Spinal cord (tissue), 9 donors: ENCODE measurements at regions not wholly inside any gene's neighbourhood (a gene's known extent, or its start where the extent isn't known, plus 50 kb on each side); places are given as distances from the start of the nearest gene placed in this dataset.

Experiments used
- DNase-seq, 6 donors: peaks; one replicate each; pipeline versions ENCODE4 v3.0.0 to v3.0.0-alpha.2; 2013 to 2015; ENCODE audit warnings: low spot score in 6 of 6, low read depth in 4 of 6
- H3K27ac ChIP-seq: one replicate; pipeline ENCODE4 v1.5.1; 2013; ENCODE audit warnings: low read depth, low read length, control low read depth
- H3K27me3 ChIP-seq: one replicate; pipeline ENCODE4 v1.6.1; 2013; ENCODE audit warnings: low read length; ENCODE audit not compliant: control insufficient read depth, insufficient read depth
- H3K36me3 ChIP-seq: one replicate; pipeline ENCODE4 v1.6.1; 2013; ENCODE audit warnings: low read length; ENCODE audit not compliant: control insufficient read depth, insufficient read depth
- H3K4me1 ChIP-seq: one replicate; pipeline ENCODE4 v1.6.1; 2013; ENCODE audit warnings: low read length; ENCODE audit not compliant: control insufficient read depth, insufficient read depth
- H3K4me3 ChIP-seq: one replicate; pipeline ENCODE4 v1.5.1; 2013; ENCODE audit warnings: low read depth, low read length, control low read depth
- H3K9me3 ChIP-seq: one replicate; pipeline ENCODE4 v1.6.1; 2013; ENCODE audit warnings: low read length; ENCODE audit not compliant: control insufficient read depth, insufficient read depth
- WGBS: methylation state at CpG from one replicate; pipeline ENCODE4 v1.1.5; 2013; ENCODE audit warnings: missing lambda C conversion rate; ENCODE audit not compliant: insufficient coverage; 5-methylcytosine and 5-hydroxymethylcytosine counted together
- donor health status: healthy.

GRCh38 chr16:86085161-86085611 lies 186.2 kb downstream of the IRF8 start:
- Histone ChIP-seq H3K36me3 (no peaks in the 10 kb centered on the region), H3K27ac (no peak overlapping the region), H3K27me3 (peaks cover 2% of the 10 kb centered on the region), H3K4me1 (no peaks in the 10 kb centered on the region), H3K4me3 (no peak overlapping the region), H3K9me3 (no peaks in the 10 kb centered on the region)
- 96% methylated on average over 5 of the region's 12 CpGs for WGBS
- no peak for DNase-seq

- no peaks in the 10 kb centered on the region for H3K36me3 ChIP-seq
- H3K9me3 ChIP-seq = no peaks in the 10 kb centered on the region
- DNase-seq = no peak
- no peak overlapping the region for H3K4me3 ChIP-seq
- H3K27me3 ChIP-seq = peaks cover 2% of the 10 kb centered on the region
- peaks cover 3% of the 10 kb centered on the region for H3K4me1 ChIP-seq
- no peak overlapping the region for H3K27ac ChIP-seq
- WGBS = 88% methylated on average over 5 of the region's 8 CpGs
Measured at GRCh38 chr16:86085795-86086194, 186.8 kb downstream of the IRF8 start.

GRCh38 chr16:86086471-86086870 lies 187.5 kb downstream of the IRF8 start:
- WGBS = 95% methylated on average over 7 of the region's 7 CpGs
- Histone ChIP-seq H3K4me1 (peaks cover 3% of the 10 kb centered on the region), H3K4me3 (no peak overlapping the region), H3K27me3 (peaks cover 2% of the 10 kb centered on the region), H3K9me3 (no peaks in the 10 kb centered on the region), H3K27ac (no peak overlapping the region), H3K36me3 (no peaks in the 10 kb centered on the region)
- DNase-seq = no peak

GRCh38 chr16:86087011-86087895 lies 188.3 kb downstream of the IRF8 start:
- Histone ChIP-seq H3K27ac (no peak overlapping the region), H3K4me1 (peaks cover 3% of the 10 kb centered on the region), H3K9me3 (no peaks in the 10 kb centered on the region), H3K4me3 (no peak overlapping the region), H3K27me3 (peaks cover 2% of the 10 kb centered on the region), H3K36me3 (no peaks in the 10 kb centered on the region)
- no peak for DNase-seq
- 90% methylated on average over 35 of the region's 37 CpGs for WGBS

- no peaks in the 10 kb centered on the region for H3K9me3 ChIP-seq
- H3K27ac ChIP-seq = no peak overlapping the region
- WGBS = 68% methylated on average over 11 of the region's 11 CpGs
- H3K27me3 ChIP-seq = no peaks in the 10 kb centered on the region
- DNase-seq = no peak
- H3K4me1 ChIP-seq = peaks cover 3% of the 10 kb centered on the region
- no peaks in the 10 kb centered on the region for H3K36me3 ChIP-seq
- no peak overlapping the region for H3K4me3 ChIP-seq
Measured at GRCh38 chr16:86087896-86088230, 188.9 kb downstream of the IRF8 start.

- H3K4me1 ChIP-seq = peaks cover 3% of the 10 kb centered on the region
- WGBS = 89% methylated on average over 3 of the region's 5 CpGs
- H3K9me3 ChIP-seq = no peaks in the 10 kb centered on the region
- H3K27me3 ChIP-seq = no peaks in the 10 kb centered on the region
- H3K27ac ChIP-seq = no peak overlapping the region
- no peaks in the 10 kb centered on the region for H3K36me3 ChIP-seq
- no peak for DNase-seq
- H3K4me3 ChIP-seq = no peak overlapping the region
Measured at GRCh38 chr16:86088287-86088686, 189.3 kb downstream of the IRF8 start.

GRCh38 chr16:86088816-86089215 lies 189.9 kb downstream of the IRF8 start:
- no peaks in the 10 kb centered on the region for H3K9me3 ChIP-seq
- 85% methylated on average over 9 of the region's 9 CpGs for WGBS
- no peaks in the 10 kb centered on the region for H3K27me3 ChIP-seq
- peaks cover 3% of the 10 kb centered on the region for H3K4me1 ChIP-seq
- H3K36me3 ChIP-seq = no peaks in the 10 kb centered on the region
- no peak overlapping the region for H3K27ac ChIP-seq
- DNase-seq = no peak
- H3K4me3 ChIP-seq = no peak overlapping the region

GRCh38 chr16:86089334-86089900 lies 190.5 kb downstream of the IRF8 start:
- peaks cover 3% of the 10 kb centered on the region for H3K4me1 ChIP-seq
- H3K4me3 ChIP-seq = no peak overlapping the region
- no peaks in the 10 kb centered on the region for H3K9me3 ChIP-seq
- no peak for DNase-seq
- no peak overlapping the region for H3K27ac ChIP-seq
- 73% methylated on average over 11 of the region's 14 CpGs for WGBS
- H3K27me3 ChIP-seq = no peaks in the 10 kb centered on the region
- H3K36me3 ChIP-seq = no peaks in the 10 kb centered on the region

GRCh38 chr16:86089991-86090390 lies 191.0 kb downstream of the IRF8 start:
- H3K9me3 ChIP-seq = no peaks in the 10 kb centered on the region
- no peaks in the 10 kb centered on the region for H3K27me3 ChIP-seq
- peaks cover 3% of the 10 kb centered on the region for H3K4me1 ChIP-seq
- H3K27ac ChIP-seq = no peak overlapping the region
- no peak overlapping the region for H3K4me3 ChIP-seq
- 66% methylated on average over 5 of the region's 5 CpGs for WGBS
- no peaks in the 10 kb centered on the region for H3K36me3 ChIP-seq
- DNase-seq = no peak
